Endothelial cell of umbilical vein (primary cell): ENCODE measurements at regions not wholly inside any gene's neighbourhood (a gene's known extent, or its start where the extent isn't known, plus 50 kb on each side); places are given as distances from the start of the nearest gene placed in this dataset.

Experiments used
- CTCF ChIP-seq, 2 donors: IDR thresholded peaks; 1 replicate in 1 of 2; 2 replicates in 1 of 2; pipeline ENCODE4 v1.5.1; 2011; ENCODE audit warnings: low read length in 2 of 2, mild to moderate bottlenecking in 2 of 2, moderate library complexity in 2 of 2, control low read depth in 1 of 2, inconsistent platforms in 1 of 2, low read depth in 1 of 2; ENCODE audit not compliant: insufficient read depth in 1 of 2; ENCODE audit errors: extremely low read depth in 1 of 2
- EZH2 ChIP-seq: IDR thresholded peaks from 2 replicates; pipeline ENCODE4 v1.6.1; 2012; ENCODE audit warnings: borderline replicate concordance, low read depth, mild to moderate bottlenecking, moderate library complexity, low read length, inconsistent platforms; ENCODE audit not compliant: severe bottlenecking
- JUN ChIP-seq: IDR thresholded peaks from 2 replicates; pipeline ENCODE4 v1.6.1; 2011; ENCODE audit warnings: borderline replicate concordance, low read depth; ENCODE audit not compliant: insufficient read length, insufficient read depth
- MAX ChIP-seq: IDR thresholded peaks from 2 replicates; pipeline ENCODE4 v1.6.1; 2011; ENCODE audit not compliant: insufficient read depth, insufficient read length
- MYC ChIP-seq: IDR thresholded peaks from one replicate; pipeline ENCODE4 v1.6.1; 2011; ENCODE audit warnings: mild to moderate bottlenecking, low read depth, low read length
- POLR2A ChIP-seq: IDR thresholded peaks from 2 replicates; pipeline ENCODE4 v1.6.1; 2012; ENCODE audit warnings: low read depth, mild to moderate bottlenecking, control low read depth, low read length
- POLR2AphosphoS5 ChIP-seq: IDR thresholded peaks from 2 replicates; pipeline ENCODE4 v1.6.1; 2012; ENCODE audit warnings: low read depth, mild to moderate bottlenecking, control low read depth, low read length, moderate library complexity; ENCODE audit not compliant: insufficient read depth

GRCh38 chr2:65876114-65876513, 443.7 kb upstream of the SPRED2 start:
- TF ChIP-seq CTCF (IDR thresholded peaks at IDR 0.05; ENCODE audit: extremely low read depth in 1 of 2, insufficient read depth in 1 of 2, low read depth in 1 of 2, low read length in 2 of 2) (no peak), POLR2AphosphoS5 (no peak), EZH2 (no peak), JUN (no peak), MYC (no peak), POLR2A (no peak), MAX (no peak)
